ENCODE measurements at regions not wholly inside any gene's neighbourhood (a gene's known extent, or its start where the extent isn't known, plus 50 kb on each side); places are given as distances from the start of the nearest gene placed in this dataset.

GRCh38 chr5:31098811-31099210 lies 94.7 kb upstream of the CDH6 start:
- TF ChIP-seq, protein P1, sequence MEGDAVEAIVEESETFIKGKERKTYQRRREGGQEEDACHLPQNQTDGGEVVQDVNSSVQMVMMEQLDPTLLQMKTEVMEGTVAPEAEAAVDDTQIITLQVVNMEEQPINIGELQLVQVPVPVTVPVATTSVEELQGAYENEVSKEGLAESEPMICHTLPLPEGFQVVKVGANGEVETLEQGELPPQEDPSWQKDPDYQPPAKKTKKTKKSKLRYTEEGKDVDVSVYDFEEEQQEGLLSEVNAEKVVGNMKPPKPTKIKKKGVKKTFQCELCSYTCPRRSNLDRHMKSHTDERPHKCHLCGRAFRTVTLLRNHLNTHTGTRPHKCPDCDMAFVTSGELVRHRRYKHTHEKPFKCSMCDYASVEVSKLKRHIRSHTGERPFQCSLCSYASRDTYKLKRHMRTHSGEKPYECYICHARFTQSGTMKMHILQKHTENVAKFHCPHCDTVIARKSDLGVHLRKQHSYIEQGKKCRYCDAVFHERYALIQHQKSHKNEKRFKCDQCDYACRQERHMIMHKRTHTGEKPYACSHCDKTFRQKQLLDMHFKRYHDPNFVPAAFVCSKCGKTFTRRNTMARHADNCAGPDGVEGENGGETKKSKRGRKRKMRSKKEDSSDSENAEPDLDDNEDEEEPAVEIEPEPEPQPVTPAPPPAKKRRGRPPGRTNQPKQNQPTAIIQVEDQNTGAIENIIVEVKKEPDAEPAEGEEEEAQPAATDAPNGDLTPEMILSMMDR (IDR thresholded peaks at IDR 0.05): no peak
- no peak for TF ChIP-seq EP300 (IDR thresholded peaks at IDR 0.05; ENCODE audit: low read depth)
- no peak for TF ChIP-seq POLR2A (IDR thresholded peaks at IDR 0.05)
- TF ChIP-seq POLR2AphosphoS5 (IDR thresholded peaks at IDR 0.05): no peak
